Keratinocyte (primary cell): ENCODE measurements at regions not wholly inside any gene's neighbourhood (a gene's known extent, or its start where the extent isn't known, plus 50 kb on each side); places are given as distances from the start of the nearest gene placed in this dataset.

Experiments used
- EZH2 ChIP-seq: IDR thresholded peaks from one replicate; pipeline ENCODE4 v1.6.1; 2012; ENCODE audit warnings: inconsistent platforms, mild to moderate bottlenecking, low read length, moderate library complexity
- TF ChIP-seq, protein P1 (sequence below), 3 experiments: IDR thresholded peaks in 1 of 3; conservative IDR thresholded peaks in 1 of 3; optimal IDR thresholded peaks in 1 of 3; 2 replicates in 2 of 3; 3 replicates in 1 of 3; pipeline versions ENCODE3 to v1.5.1; 2011; ENCODE audit warnings: low read length in 3 of 3, mild to moderate bottlenecking in 3 of 3, moderate library complexity in 2 of 3, control low read depth in 1 of 3, inconsistent platforms in 1 of 3; ENCODE audit not compliant: insufficient read depth in 2 of 3; ENCODE audit errors: extremely low read depth in 1 of 3

DNA sequence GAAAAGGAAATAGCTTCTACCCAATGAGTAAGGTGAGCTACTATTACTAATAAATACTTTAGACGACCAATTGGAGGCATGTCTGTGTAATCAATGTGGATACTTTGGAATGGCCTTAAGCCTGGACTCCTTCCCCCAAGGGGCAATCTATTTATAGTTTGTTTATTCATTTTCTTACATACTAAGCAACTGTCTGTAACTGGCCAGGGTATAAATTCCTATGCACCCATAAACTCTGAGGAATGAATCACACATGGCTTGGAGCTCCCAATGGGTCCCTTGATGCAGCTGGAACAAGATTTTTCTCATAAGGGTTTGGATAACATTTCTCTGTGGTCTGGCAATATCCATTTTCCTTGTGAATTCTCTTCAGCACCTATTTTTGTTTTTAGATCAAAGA is 506.8 kb downstream of the EDEM1 start:
- TF ChIP-seq, protein P1, sequence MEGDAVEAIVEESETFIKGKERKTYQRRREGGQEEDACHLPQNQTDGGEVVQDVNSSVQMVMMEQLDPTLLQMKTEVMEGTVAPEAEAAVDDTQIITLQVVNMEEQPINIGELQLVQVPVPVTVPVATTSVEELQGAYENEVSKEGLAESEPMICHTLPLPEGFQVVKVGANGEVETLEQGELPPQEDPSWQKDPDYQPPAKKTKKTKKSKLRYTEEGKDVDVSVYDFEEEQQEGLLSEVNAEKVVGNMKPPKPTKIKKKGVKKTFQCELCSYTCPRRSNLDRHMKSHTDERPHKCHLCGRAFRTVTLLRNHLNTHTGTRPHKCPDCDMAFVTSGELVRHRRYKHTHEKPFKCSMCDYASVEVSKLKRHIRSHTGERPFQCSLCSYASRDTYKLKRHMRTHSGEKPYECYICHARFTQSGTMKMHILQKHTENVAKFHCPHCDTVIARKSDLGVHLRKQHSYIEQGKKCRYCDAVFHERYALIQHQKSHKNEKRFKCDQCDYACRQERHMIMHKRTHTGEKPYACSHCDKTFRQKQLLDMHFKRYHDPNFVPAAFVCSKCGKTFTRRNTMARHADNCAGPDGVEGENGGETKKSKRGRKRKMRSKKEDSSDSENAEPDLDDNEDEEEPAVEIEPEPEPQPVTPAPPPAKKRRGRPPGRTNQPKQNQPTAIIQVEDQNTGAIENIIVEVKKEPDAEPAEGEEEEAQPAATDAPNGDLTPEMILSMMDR (optimal IDR thresholded peaks at IDR 0.05 in 1 of 3, IDR thresholded peaks at IDR 0.05 in 1 of 3, conservative IDR thresholded peaks at IDR 0.05 in 1 of 3; ENCODE audit: extremely low read depth in 1 of 3, insufficient read depth in 2 of 3, low read length in 3 of 3), result no peak
- TF ChIP-seq EZH2, result no peak
